ENCODE measurements at regions not wholly inside any gene's neighbourhood (a gene's known extent, or its start where the extent isn't known, plus 50 kb on each side); places are given as distances from the start of the nearest gene placed in this dataset.

DNA sequence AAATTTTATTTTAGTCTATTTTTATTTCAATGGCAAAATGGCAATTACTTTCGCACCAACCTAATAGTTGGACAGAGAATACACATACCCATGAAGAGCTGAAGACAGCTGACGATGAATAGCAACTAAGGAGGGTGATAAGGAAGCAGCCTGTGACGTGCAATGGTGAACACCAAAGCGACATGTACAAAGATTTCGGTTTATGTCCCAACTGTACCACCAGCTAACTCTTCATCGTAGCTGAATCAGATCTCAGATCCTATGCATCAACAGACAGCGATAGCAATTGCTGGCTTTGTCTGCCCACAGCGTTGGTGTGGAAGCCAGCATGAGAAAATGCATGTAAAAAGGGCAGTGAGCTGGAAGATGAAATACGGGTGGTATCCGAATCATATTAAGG lies 130.6 kb upstream of the ANKH start:
- TF ChIP-seq, protein P1, sequence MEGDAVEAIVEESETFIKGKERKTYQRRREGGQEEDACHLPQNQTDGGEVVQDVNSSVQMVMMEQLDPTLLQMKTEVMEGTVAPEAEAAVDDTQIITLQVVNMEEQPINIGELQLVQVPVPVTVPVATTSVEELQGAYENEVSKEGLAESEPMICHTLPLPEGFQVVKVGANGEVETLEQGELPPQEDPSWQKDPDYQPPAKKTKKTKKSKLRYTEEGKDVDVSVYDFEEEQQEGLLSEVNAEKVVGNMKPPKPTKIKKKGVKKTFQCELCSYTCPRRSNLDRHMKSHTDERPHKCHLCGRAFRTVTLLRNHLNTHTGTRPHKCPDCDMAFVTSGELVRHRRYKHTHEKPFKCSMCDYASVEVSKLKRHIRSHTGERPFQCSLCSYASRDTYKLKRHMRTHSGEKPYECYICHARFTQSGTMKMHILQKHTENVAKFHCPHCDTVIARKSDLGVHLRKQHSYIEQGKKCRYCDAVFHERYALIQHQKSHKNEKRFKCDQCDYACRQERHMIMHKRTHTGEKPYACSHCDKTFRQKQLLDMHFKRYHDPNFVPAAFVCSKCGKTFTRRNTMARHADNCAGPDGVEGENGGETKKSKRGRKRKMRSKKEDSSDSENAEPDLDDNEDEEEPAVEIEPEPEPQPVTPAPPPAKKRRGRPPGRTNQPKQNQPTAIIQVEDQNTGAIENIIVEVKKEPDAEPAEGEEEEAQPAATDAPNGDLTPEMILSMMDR (IDR thresholded peaks at IDR 0.05; ENCODE audit: low read depth, low read length) = no peak
- no peak for TF ChIP-seq EZH2phosphoT487 (IDR thresholded peaks at IDR 0.05; ENCODE audit: low read depth)

Data from OCI-LY3 (cell line).